GM18870 (cell line): ENCODE measurements at regions not wholly inside any gene's neighbourhood (a gene's known extent, or its start where the extent isn't known, plus 50 kb on each side); places are given as distances from the start of the nearest gene placed in this dataset.
"Not testable (repeated sequence)": the region's sequence is repeated elsewhere in the genome, so short reads cannot be mapped to it uniquely, and the experiment has no call there.

Experiments
- ATAC-seq: cut with Tn5 transposase; IDR thresholded peaks from one replicate; pipeline ENCODE4 v1.9.1; 2021; ENCODE audit warnings: moderate library complexity; ENCODE audit not compliant: unreplicated experiment

- ATAC-seq, result not testable (repeated sequence)
Measured at GRCh38 chr21:6060054-6060681, 4461.2 kb upstream of the TPTE start.

DNA sequence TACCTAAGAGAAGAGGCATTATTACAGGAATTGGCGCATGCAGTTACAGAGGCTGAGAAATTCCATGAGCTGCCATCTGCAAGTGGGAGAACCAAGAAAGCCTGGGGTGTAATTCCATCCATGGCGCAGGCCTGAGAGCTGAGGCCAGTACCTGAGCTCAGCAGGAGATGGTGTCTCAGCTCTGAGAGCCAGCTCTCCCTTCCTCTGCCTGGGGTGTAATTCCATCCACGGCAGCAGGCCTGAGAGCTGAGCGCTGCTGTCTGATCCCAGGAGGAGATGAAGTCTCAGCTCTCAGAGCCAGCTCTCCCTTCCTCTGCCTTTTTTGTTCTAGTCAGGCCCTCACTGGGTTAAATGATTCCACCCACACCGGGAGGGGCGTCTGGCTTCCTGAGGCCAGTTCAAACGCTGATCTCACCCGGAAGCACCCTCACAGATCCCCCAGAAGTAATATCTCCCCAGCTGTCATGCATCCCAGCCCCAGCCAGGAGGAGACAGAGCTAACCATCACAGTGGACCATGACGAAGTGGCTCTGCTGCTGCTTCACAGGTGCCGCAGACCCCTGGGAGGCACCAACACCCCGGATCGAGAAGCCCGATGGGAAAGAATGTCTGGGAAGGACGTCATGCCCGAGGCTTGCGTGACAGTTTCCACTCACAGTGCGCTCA lies 4454.9 kb upstream of the TPTE start:
- not testable (repeated sequence) for ATAC-seq

DNA sequence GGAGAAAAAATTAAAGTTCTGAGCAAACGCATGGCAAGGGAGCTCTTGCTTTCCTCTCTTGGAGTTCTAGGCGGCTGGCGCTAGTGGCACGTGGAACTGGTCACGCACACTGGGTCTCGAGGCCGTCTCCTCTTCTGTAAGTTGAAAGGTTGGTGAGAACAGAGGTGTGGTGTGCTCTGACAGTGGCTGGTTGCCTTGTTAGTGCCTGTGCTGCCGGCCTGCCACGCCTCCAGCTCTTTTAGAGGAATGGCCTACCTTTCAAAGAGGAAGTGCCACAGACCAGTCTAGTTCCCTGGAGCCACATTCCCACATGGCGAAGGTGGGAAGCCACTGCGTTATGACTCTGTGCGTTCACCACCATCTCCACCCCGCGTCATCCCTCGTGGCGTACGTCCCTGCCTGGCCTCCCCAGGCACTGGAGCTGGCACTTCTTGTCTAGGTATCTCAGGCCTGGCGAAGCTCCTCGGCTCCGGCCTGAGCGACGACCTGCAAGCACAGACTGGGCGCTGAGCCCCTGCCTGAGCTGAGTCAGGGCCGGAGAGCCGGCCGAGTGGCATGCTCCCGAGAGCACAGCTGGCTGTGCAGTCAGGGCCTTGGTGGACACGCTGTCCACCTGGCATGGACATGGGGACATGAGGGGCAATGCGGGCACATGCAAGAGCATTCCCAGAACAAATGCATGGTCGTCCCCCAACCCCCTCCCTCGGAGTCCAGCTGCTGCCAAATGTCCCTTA lies 4453.1 kb upstream of the TPTE start:
- not testable (repeated sequence) for ATAC-seq

- ATAC-seq, result not testable (repeated sequence)
Measured at GRCh38 chr21:6070213-6070612, 4451.2 kb upstream of the TPTE start.

DNA sequence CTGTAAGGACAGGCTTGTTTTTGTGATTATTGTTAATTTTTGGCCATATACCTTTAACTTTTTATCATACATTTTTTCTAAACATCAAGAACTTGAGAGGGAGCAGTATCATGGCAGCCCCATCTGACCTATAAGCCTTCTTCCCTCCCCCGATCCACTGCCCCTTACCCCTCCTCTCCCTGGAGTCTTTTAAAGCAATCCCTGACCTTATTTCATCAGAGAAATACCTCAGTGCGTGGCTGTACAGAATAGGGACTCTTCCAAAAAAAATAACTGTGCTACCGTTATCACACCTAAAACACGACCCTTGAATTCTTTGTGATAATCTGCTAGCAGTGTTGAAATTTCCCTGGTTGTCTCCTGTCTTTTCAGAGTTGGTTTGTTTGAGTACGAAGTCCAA lies 4448.7 kb upstream of the TPTE start:
- not testable (repeated sequence) for ATAC-seq

- not testable (repeated sequence) for ATAC-seq
Measured at GRCh38 chr21:6073993-6074705, 4447.2 kb upstream of the TPTE start.

DNA sequence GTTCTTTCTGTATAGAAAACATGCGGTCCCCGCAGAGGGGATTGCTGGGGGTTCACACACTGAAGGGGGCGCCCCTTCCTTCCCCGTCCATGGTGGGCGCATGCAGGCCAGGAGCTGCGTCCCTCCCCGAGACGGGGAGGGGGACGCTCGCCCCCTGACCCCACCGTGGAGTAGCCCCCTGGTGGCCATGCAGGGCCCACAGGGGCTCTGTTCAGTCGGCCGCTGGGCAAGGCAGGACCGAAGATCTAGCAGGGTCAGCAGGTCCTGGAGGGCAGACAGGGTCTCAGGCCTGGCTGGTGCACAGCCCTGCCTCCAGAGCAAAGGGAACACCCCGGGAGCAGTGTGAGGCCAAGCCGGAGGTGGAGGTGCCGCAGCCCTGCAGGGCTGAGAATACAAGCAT lies 4446.4 kb upstream of the TPTE start:
- ATAC-seq, result not testable (repeated sequence)

DNA sequence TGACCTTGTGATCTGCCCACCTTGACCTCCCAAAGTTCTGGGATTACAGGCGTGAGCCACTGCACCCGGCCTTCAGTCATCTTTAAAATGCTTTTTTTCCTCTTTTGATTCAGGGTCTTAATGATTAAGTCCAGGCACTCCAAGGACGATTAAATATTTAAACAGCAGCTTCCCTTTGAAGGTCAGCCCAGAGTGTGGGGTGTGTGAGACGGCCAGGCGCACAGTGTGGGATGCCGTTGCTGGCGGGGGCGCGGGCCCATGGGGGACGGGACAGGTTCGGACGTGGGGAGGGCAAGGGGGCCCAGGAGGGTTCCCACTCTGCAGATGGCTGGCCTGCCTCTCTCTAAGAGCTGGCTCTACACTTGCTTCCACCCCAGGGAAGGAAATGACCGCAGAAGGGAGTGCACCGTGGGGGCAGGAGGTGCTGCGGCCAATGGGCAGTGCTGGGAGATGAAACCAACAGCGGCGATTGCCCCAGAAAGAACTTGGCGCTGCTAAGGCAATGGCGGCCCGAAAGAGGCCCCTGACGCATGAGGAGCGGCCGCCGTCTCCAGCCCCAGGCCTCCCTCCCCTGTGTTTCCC lies 4445.7 kb upstream of the TPTE start:
- ATAC-seq, result not testable (repeated sequence)

DNA sequence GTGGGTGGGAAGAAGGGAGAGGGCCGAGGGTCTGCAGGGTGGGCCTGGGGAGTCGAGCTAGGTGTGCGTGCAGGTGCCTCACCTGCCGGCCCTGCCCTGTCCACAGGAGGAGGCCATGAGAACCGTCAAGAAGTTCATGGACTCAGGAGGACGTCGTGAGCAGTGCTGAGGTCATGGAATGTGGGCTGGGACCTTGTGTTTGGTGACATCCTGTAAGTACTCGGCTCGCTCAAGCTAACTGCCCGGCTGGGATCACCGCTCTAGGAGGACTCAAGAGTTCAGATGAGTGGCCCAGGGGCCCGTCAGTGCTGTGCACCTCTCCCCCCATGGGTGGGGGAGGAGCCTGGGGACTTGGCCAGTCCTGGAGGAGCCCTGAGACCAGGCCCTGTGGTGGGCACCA lies 4444.0 kb upstream of the TPTE start:
- not testable (repeated sequence) for ATAC-seq

DNA sequence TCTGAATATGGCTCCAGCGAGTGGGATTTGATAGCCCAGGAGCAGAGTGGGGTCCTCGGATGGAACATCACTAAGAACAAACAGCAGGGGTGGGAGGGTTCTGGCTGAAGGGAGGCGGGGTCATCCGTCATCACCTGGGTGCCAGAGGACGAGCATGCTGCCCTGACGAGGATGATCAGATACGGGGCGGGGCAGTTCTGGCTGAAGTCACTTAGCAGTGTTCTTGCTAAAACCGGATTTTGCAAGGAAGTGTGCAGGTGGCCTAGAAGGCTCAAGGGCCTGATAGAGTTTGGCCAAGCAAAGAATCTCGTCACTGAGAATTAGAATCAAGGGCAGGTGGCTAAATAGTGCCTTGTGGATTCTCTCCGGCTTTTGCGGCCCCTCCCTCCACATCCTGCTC lies 4442.5 kb upstream of the TPTE start:
- ATAC-seq, result not testable (repeated sequence)

- ATAC-seq, result not testable (repeated sequence)
Measured at GRCh38 chr21:6080941-6081655, 4440.3 kb upstream of the TPTE start.

- not testable (repeated sequence) for ATAC-seq
Measured at GRCh38 chr21:6082166-6082565, 4439.2 kb upstream of the TPTE start.

DNA sequence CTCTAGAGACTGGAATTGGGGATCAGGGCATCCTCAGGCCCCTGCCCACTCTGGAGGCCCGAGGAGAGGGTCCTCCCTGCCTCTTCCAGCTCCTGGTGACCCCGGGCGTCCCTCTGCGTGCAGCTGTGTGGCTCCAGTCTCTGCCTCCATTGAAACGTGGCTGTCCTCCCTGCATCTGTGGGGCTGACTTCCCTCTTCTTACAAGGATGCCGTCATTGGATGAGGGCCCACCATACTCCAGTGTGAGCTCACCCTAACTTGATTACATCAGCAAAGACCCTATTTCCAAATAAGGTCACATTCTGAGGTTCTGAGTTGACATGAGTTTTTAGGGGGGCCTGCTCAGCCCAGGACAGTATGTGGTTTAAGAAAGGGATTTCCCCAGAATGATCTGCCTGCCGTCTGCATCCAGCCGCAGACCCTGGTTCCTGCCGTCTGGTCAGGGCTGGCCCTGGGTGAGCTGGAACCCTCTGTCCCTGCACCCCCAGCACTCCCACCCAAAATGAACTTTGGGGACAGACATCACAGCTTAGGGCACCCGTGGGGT lies 4437.7 kb upstream of the TPTE start:
- not testable (repeated sequence) for ATAC-seq

DNA sequence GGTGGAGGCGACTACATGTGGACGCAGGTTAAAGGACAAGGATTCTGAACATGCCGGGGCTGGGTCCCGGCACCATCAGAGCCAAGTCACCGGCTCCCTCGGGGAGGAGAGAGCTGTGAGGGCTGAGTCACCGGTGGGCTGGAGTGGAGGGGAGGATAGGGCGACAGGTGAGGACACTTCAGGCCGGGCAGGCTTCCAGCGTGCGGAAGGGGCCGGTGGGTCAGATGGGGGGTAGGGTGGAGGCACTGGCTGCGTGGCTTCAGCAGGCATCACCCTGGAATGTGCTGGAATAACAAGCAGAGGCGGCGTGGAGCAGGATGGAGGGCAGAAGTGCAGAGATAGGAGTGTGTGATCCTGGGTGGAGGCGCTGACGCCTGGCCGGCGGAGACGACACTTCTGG lies 4435.3 kb upstream of the TPTE start:
- ATAC-seq, result not testable (repeated sequence)

GRCh38 chr21:6087579-6088178 lies 4433.7 kb upstream of the TPTE start:
- not testable (repeated sequence) for ATAC-seq

GRCh38 chr21:6090286-6090908 lies 4431.0 kb upstream of the TPTE start:
- not testable (repeated sequence) for ATAC-seq

DNA sequence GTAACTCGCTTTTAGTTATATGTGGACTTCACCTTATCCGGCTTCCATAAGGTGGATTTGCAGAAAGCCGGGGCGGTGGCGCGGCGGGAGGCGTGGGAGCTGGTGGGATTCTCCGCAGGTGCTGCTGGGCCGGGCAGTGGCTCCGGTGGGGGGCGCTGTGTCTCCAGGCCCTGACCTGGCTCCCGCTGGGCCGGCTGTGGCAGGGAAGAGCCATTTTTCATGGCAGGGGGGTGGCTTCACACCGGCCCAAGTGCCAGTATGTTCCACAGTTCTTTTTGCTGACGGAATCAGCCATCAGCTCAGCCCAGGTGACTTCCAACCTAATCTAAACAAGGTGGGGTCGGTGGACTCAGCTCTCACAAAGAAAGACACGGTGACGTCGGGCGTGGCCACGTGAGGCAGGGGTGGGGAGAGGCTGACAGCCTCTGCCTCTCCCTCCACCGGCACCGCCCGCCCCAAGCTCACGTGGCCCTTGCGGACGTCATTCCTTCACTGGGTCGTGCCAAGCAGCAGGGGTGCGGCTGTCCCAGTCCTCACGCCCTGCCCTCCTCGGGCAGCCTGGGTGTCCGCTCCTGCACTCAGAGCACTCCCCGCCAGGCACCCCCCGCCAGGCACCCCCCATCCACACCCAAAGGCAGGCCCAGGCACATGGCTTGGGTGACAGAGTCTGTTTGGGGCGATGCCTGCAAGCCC lies 4429.9 kb upstream of the TPTE start:
- ATAC-seq, result not testable (repeated sequence)

DNA sequence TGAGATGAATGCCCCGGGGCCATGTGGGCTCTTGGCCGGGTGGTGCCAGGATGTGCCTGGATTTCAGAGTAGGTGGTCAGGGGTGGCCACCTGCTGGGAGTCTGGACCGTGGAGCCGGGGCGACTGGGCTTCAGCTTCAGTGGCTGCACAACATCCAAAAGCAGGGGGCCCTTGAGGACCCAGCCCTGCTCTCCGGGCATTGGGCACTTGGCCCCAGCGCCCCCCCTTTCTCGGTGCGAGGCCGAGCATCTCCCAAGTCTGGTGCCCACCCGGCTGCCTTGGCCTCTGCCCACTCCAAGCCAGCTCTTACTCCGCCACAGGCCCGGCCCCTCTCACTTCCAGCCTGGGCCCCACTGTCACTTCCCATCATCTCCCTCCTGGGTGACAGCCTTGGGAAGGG lies 4429.0 kb upstream of the TPTE start:
- not testable (repeated sequence) for ATAC-seq
